Heart left ventricle (tissue), 13 donors: ENCODE measurements at regions not wholly inside any gene's neighbourhood (a gene's known extent, or its start where the extent isn't known, plus 50 kb on each side); places are given as distances from the start of the nearest gene placed in this dataset.

Experiments used
- POLR2A ChIP-seq, 2 donors: fragments of 450-650 bp; IDR thresholded peaks; one replicate each; pipeline ENCODE4 v1.6.1; 2017; ENCODE audit warnings: antibody characterized with exemption in 2 of 2, mild to moderate bottlenecking in 2 of 2, moderate library complexity in 2 of 2
- TF ChIP-seq, protein P1 (sequence below), 12 donors: fragments of 200-600 bp; sonication (generic) in 4 of 12; IDR thresholded peaks; one replicate each; pipeline versions ENCODE4 v1.5.0 to v1.8.0; 2018 to 2022; ENCODE audit warnings: antibody characterized with exemption in 12 of 12, mild to moderate bottlenecking in 5 of 12
- donor health status: ischemic (EF 13 %, LVEDD 7.1; RV severe dilation, severe dysfunction).
- donor health status: DM: no; HTN: yes; CAD: no.
- donor health status: DM: no; HTN: no; CAD: no.
- donor health status: ischemic (EF 25% LVEDD 6.9; RV normal size, moderate dysfunction).
- donor health status: ischemic (EF 25% LVEDD 5.7; RV mildly dilated, moderate dysfunction).
- donor health status: ischemic (EF 35%, LVEDD 5.7; RV mildly dilated, moderate dysfunction).
- donor health status: nonischemic (EF 11% LVEDD 7.7; RV severe dilation, severe dysfunction).
- donor health status: DM: yes; HTN: yes; CAD: no.
- donor health status: PGD.
- donor health status: ischemic (EF 29% LVEDD 5.4; RV normal size, mild dysfunction).
- donor health status: nonischemic (EF 23%, LVEDD 6.1; RV moderate dilation, normal function).

DNA sequence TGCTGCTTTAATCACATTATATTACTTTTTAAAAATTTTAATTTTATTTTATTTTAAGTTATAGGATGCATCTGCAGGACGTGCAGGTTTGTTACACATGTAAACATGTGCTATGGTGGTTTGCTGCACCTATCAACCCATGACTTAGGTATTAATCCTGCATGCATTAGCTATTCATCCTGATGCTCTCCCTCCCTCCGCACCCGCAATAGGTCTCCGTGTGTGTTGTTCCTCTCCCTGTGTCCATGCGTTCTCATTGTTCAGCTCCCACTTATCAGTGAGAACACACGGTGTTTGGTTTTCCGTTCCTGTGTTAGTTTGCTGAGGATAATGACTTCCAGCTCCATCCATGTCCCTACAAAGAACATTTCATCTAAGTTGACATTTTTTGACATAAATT is 283.2 kb downstream of the CYRIA start:
- TF ChIP-seq, protein P1, sequence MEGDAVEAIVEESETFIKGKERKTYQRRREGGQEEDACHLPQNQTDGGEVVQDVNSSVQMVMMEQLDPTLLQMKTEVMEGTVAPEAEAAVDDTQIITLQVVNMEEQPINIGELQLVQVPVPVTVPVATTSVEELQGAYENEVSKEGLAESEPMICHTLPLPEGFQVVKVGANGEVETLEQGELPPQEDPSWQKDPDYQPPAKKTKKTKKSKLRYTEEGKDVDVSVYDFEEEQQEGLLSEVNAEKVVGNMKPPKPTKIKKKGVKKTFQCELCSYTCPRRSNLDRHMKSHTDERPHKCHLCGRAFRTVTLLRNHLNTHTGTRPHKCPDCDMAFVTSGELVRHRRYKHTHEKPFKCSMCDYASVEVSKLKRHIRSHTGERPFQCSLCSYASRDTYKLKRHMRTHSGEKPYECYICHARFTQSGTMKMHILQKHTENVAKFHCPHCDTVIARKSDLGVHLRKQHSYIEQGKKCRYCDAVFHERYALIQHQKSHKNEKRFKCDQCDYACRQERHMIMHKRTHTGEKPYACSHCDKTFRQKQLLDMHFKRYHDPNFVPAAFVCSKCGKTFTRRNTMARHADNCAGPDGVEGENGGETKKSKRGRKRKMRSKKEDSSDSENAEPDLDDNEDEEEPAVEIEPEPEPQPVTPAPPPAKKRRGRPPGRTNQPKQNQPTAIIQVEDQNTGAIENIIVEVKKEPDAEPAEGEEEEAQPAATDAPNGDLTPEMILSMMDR (IDR thresholded peaks at IDR 0.05), result no peak
- no peak for TF ChIP-seq POLR2A (IDR thresholded peaks at IDR 0.05)
